ENCODE measurements at regions not wholly inside any gene's neighbourhood (a gene's known extent, or its start where the extent isn't known, plus 50 kb on each side); places are given as distances from the start of the nearest gene placed in this dataset.
"Not testable (repeated sequence)": the region's sequence is repeated elsewhere in the genome, so short reads cannot be mapped to it uniquely, and the experiment has no call there.

- Histone ChIP-seq H4K20me1 (replicated peaks; ENCODE audit: control insufficient read depth, extremely low read depth, insufficient read depth, low read length) (no peaks in the 10 kb centered on the region), H3K4me3 (replicated peaks in 1 of 3; ENCODE audit: insufficient read depth in 1 of 3, low read depth in 1 of 3, low read length in 3 of 3) (no peak overlapping the region), H3K9me1 (replicated peaks; ENCODE audit: control insufficient read depth, extremely low read depth, insufficient read depth, low read length) (no peaks in the 10 kb centered on the region), H3K79me2 (ENCODE audit: control insufficient read depth, insufficient read depth, low read length) (no peaks in the 10 kb centered on the region), H3K4me1 (ENCODE audit: control insufficient read depth, extremely low read depth, insufficient read depth, low read length) (no peaks in the 10 kb centered on the region), H2AFZ (ENCODE audit: low read depth, low read length) (no peak overlapping the region), H3K9me3 (replicated peaks; ENCODE audit: control insufficient read depth, insufficient read depth, low read length) (no peaks in the 10 kb centered on the region), H3K36me3 (ENCODE audit: control insufficient read depth in 2 of 2, extremely low read depth in 1 of 2, insufficient read depth in 2 of 2, low read length in 2 of 2) (no peaks in the 10 kb centered on the region), H3K4me2 (ENCODE audit: insufficient read depth, low read length) (no peak overlapping the region), H3K9ac (replicated peaks; ENCODE audit: extremely low read depth, insufficient read depth, low read length) (no peak overlapping the region), H3K27ac (ENCODE audit: insufficient read depth, low read depth, low read length) (no peak overlapping the region), H3K27me3 (ENCODE audit: control insufficient read depth in 2 of 2, insufficient read depth in 2 of 2, low read length in 2 of 2) (no peaks in the 10 kb centered on the region)
- intact Hi-C loops (cut with micrococcal nuclease): no loop called here
- POLR2A ChIA-PET: no interaction called here
- FAIRE-seq (no peak), DNase-seq (ENCODE audit: low read depth, low spot score) (no peak)
- TF ChIP-seq MYC (IDR thresholded peaks at IDR 0.05; ENCODE audit: low read depth, low read length) (no peak), CTCF (IDR thresholded peaks at IDR 0.05; ENCODE audit: extremely low read depth in 1 of 2, insufficient read depth in 1 of 2, low read depth in 1 of 2, low read length in 2 of 2) (no peak), MAX (IDR thresholded peaks at IDR 0.05; ENCODE audit: insufficient read depth, insufficient read length) (no peak), POLR2AphosphoS5 (IDR thresholded peaks at IDR 0.05; ENCODE audit: insufficient read depth, low read depth, low read length) (no peak), POLR2A (IDR thresholded peaks at IDR 0.05; ENCODE audit: low read depth, low read length) (no peak)
- no TSS peak for BruUV-seq (replicated peaks)
- CTCF ChIA-PET: no interaction called here
- dilution Hi-C loops (cut with MboI; ENCODE audit: extremely low pct_ligation_motif_present, low sequenced_read_pairs): no loop called here
These were observed 126.7 kb upstream of the LGR5 start for GRCh38 chr12:71312768-71313403.

- H3K79me2 ChIP-seq (ENCODE audit: control insufficient read depth, insufficient read depth, low read length); H3K27ac ChIP-seq (ENCODE audit: insufficient read depth, low read depth, low read length); FAIRE-seq; BruUV-seq (replicated peaks); CTCF ChIA-PET; H3K4me1 ChIP-seq (ENCODE audit: control insufficient read depth, extremely low read depth, insufficient read depth, low read length); intact Hi-C loops (cut with micrococcal nuclease); dilution Hi-C loops (cut with MboI; ENCODE audit: extremely low pct_ligation_motif_present, low sequenced_read_pairs); POLR2A ChIA-PET; H3K27me3 ChIP-seq (ENCODE audit: control insufficient read depth in 2 of 2, insufficient read depth in 2 of 2, low read length in 2 of 2); H3K9me1 ChIP-seq (replicated peaks; ENCODE audit: control insufficient read depth, extremely low read depth, insufficient read depth, low read length); H3K4me3 ChIP-seq (replicated peaks in 1 of 3; ENCODE audit: insufficient read depth in 1 of 3, low read depth in 1 of 3, low read length in 3 of 3); H2AFZ ChIP-seq (ENCODE audit: low read depth, low read length); H3K9me3 ChIP-seq (replicated peaks; ENCODE audit: control insufficient read depth, insufficient read depth, low read length); DNase-seq (ENCODE audit: low read depth, low spot score); H3K9ac ChIP-seq (replicated peaks; ENCODE audit: extremely low read depth, insufficient read depth, low read length); H3K4me2 ChIP-seq (ENCODE audit: insufficient read depth, low read length); H3K36me3 ChIP-seq (ENCODE audit: control insufficient read depth in 2 of 2, extremely low read depth in 1 of 2, insufficient read depth in 2 of 2, low read length in 2 of 2); H4K20me1 ChIP-seq (replicated peaks; ENCODE audit: control insufficient read depth, extremely low read depth, insufficient read depth, low read length): not testable (repeated sequence)
These were observed 128.0 kb upstream of the LGR5 start for GRCh38 chr12:71311611-71312010.
